HG02943 (cell line): ENCODE measurements at regions not wholly inside any gene's neighbourhood (a gene's known extent, or its start where the extent isn't known, plus 50 kb on each side); places are given as distances from the start of the nearest gene placed in this dataset.

Source experiments
- ATAC-seq: cut with Tn5 transposase; IDR thresholded peaks from one replicate; pipeline ENCODE4 v1.9.1; 2021; ENCODE audit warnings: mild to moderate bottlenecking, low read depth, moderate library complexity; ENCODE audit not compliant: unreplicated experiment

GRCh38 chr7:46245586-46246111 lies 324.6 kb upstream of the IGFBP3 start:
- no peak for ATAC-seq

GRCh38 chr7:46244757-46245156 lies 323.7 kb upstream of the IGFBP3 start:
- no peak for ATAC-seq

GRCh38 chr7:46243406-46243805 lies 322.3 kb upstream of the IGFBP3 start:
- ATAC-seq, result no peak

GRCh38 chr7:46239846-46240245 lies 318.8 kb upstream of the IGFBP3 start:
- ATAC-seq, result no peak

GRCh38 chr7:46237466-46237865 lies 316.4 kb upstream of the IGFBP3 start:
- ATAC-seq, result no peak

GRCh38 chr7:46233585-46234329 lies 312.7 kb upstream of the IGFBP3 start:
- ATAC-seq, result no peak

GRCh38 chr7:46230990-46231305 lies 309.9 kb upstream of the IGFBP3 start:
- ATAC-seq, result no peak

GRCh38 chr7:46230298-46230989 lies 309.4 kb upstream of the IGFBP3 start:
- no peak for ATAC-seq

- no peak for ATAC-seq
Measured at GRCh38 chr7:46229409-46229808, 308.3 kb upstream of the IGFBP3 start.

GRCh38 chr7:46226860-46227259 lies 305.8 kb upstream of the IGFBP3 start:
- no peak for ATAC-seq

GRCh38 chr7:46224363-46224762 lies 303.3 kb upstream of the IGFBP3 start:
- ATAC-seq, result no peak

- no peak for ATAC-seq
Measured at GRCh38 chr7:46220066-46220630, 299.1 kb upstream of the IGFBP3 start.

- no peak for ATAC-seq
Measured at GRCh38 chr7:46218461-46219200, 297.6 kb upstream of the IGFBP3 start.

GRCh38 chr7:46215987-46216567 lies 295.0 kb upstream of the IGFBP3 start:
- ATAC-seq, result no peak

- no peak for ATAC-seq
Measured at GRCh38 chr7:46214526-46214925, 293.5 kb upstream of the IGFBP3 start.

- no peak for ATAC-seq
Measured at GRCh38 chr7:46213154-46213537, 292.1 kb upstream of the IGFBP3 start.

- ATAC-seq, result no peak
Measured at GRCh38 chr7:46212425-46213153, 291.5 kb upstream of the IGFBP3 start.

GRCh38 chr7:46210467-46210866 lies 289.4 kb upstream of the IGFBP3 start:
- no peak for ATAC-seq

- no peak for ATAC-seq
Measured at GRCh38 chr7:46209611-46210388, 288.7 kb upstream of the IGFBP3 start.
